ENCODE measurements at regions not wholly inside any gene's neighbourhood (a gene's known extent, or its start where the extent isn't known, plus 50 kb on each side); places are given as distances from the start of the nearest gene placed in this dataset.

DNA sequence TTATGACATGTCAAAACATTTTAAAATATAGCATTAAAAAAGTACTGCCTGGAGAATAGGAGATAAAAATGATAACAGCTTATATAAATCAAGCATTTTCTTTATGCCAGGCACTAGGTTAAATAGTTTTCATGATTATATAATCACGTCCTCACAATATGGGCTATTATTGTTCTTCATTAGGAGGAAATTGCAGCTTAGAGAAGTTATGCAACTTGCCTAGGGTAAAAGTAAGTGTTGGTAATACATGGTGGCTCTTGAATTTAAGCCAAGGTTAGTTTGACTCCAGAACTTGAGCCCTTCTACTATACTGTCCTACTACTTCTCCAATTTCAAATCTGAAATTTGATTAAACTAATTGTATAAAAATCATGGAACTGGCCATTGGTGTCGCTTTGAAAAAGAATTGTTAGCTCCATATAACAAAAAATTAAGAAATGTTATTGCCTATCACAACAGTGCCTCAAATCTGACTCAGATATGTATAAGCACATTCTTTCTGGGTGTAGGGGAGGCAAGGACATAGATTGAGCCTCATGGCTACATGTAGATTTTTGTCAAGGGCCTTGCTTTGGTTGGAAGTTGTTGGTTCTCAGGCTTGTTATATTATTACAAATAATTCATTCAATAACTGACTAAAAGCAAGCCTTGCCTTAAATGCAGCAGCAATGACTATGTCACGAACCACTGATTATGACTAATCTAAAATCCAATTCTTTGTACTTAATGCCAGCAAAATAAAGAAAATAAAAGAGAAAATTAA lies 223.5 kb upstream of the DAB2 start:
- intact Hi-C loops (cut with DNase I; ENCODE audit: low total_unique reads), result no loop called here
- WGBS, 2 donors, result 64 to 65% methylated on average over 3 of the region's 3 CpGs
- no peak overlapping the region for H3K4me3 ChIP-seq (ENCODE audit: low read depth, poor library complexity, severe bottlenecking)
- no peak for DNase-seq (ENCODE audit: low spot score in 2 of 2)
- TF ChIP-seq, protein P1, sequence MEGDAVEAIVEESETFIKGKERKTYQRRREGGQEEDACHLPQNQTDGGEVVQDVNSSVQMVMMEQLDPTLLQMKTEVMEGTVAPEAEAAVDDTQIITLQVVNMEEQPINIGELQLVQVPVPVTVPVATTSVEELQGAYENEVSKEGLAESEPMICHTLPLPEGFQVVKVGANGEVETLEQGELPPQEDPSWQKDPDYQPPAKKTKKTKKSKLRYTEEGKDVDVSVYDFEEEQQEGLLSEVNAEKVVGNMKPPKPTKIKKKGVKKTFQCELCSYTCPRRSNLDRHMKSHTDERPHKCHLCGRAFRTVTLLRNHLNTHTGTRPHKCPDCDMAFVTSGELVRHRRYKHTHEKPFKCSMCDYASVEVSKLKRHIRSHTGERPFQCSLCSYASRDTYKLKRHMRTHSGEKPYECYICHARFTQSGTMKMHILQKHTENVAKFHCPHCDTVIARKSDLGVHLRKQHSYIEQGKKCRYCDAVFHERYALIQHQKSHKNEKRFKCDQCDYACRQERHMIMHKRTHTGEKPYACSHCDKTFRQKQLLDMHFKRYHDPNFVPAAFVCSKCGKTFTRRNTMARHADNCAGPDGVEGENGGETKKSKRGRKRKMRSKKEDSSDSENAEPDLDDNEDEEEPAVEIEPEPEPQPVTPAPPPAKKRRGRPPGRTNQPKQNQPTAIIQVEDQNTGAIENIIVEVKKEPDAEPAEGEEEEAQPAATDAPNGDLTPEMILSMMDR (IDR thresholded peaks at IDR 0.05), result no peak
- no peak for TF ChIP-seq POLR2A (IDR thresholded peaks at IDR 0.05)

- 48 to 90% methylated on average over 1 of the region's 1 CpG for WGBS, 2 donors
- intact Hi-C loops (cut with DNase I; ENCODE audit: low total_unique reads), result no loop called here
These were observed 215.8 kb upstream of the DAB2 start for GRCh38 chr5:39640552-39640951.

GRCh38 chr5:39639618-39640089 lies 214.9 kb upstream of the DAB2 start:
- DNase-seq (ENCODE audit: low spot score in 2 of 2), result no peak
- WGBS, 2 donors, result 86 to 87% methylated on average over 3 of the region's 3 CpGs
- no peak for TF ChIP-seq POLR2A (IDR thresholded peaks at IDR 0.05)
- TF ChIP-seq, protein P1 (IDR thresholded peaks at IDR 0.05), result no peak
- intact Hi-C loops (cut with DNase I; ENCODE audit: low total_unique reads), result no loop called here
- no peak overlapping the region for H3K4me3 ChIP-seq (ENCODE audit: low read depth, poor library complexity, severe bottlenecking)

More at GRCh38 chr5:39640552-39640951, 215.8 kb upstream of the DAB2 start:
- no peak overlapping the region for H3K4me3 ChIP-seq (ENCODE audit: low read depth, poor library complexity, severe bottlenecking)
- TF ChIP-seq, protein P1 (IDR thresholded peaks at IDR 0.05), result no peak
- no peak for TF ChIP-seq POLR2A (IDR thresholded peaks at IDR 0.05)
- DNase-seq (ENCODE audit: low spot score in 2 of 2), result no peak

DNA sequence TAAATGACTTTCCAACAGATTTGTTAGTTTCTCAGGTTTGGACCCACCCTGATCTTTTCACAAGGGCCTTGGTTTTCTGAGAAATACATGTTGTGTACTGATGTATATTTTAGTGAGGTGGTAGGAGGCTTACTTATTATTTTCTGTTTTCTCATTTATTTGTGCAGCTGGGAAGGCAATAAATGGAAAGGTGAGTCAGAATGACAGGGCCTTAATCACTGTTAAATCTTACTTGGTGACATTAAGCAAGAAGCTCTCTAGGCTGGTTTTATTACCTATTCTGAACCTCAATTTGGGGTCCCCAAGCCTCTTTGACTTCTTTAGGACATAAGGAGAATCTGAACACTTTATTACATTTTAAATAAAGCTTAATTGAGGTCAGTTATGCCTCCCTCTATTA lies 214.0 kb upstream of the DAB2 start:
- DNase-seq (ENCODE audit: low spot score in 2 of 2), result no peak
- no peak for TF ChIP-seq POLR2A (IDR thresholded peaks at IDR 0.05)
- TF ChIP-seq, protein P1 (IDR thresholded peaks at IDR 0.05), result no peak
- H3K4me3 ChIP-seq (ENCODE audit: low read depth, poor library complexity, severe bottlenecking), result no peak overlapping the region
- intact Hi-C loops (cut with DNase I; ENCODE audit: low total_unique reads), result no loop called here

DNA sequence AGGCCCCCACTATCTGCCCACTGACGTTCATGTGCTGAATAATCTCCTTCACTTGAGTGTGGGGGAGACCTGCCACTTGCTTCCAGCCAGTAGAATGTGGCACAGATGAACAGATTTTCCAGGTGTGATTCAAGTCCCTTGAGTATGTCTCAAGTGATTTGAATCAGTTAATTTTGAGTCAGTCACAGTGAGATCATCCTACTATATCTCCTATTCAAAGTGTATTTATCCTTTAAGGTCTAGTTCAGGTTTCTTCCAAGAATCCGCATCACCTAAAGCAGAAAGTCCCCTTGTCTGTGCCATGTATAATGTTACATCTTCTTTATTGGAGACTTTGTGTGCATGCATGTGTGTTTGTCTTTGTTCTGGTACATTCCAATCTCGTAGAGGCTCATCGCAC lies 208.3 kb upstream of the DAB2 start:
- no peak for DNase-seq (ENCODE audit: low spot score in 2 of 2)
- 93% methylated on average over 4 of the region's 4 CpGs for WGBS, 2 donors
- no peak for TF ChIP-seq POLR2A (IDR thresholded peaks at IDR 0.05)
- TF ChIP-seq, protein P1 (IDR thresholded peaks at IDR 0.05), result no peak
- intact Hi-C loops (cut with DNase I; ENCODE audit: low total_unique reads), result no loop called here
- no peak overlapping the region for H3K4me3 ChIP-seq (ENCODE audit: low read depth, poor library complexity, severe bottlenecking)

DNA sequence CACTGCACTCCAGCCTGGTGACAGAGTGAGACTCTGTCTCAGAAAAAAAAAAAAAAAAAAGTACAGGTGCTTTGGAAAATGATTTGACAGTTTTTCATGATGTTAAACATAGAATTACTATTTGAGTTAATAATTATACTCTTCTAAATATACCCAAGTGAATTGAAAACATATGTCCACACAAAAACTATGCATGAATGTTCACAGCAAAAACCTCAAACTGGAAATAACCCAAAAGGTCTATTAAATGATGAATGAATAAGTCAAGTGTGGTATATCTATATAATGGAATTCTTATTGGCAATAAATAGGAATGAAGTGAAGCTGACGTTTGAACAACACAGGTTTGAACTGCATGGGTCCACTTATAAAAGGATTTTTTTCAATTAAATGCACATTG lies 207.2 kb upstream of the DAB2 start:
- 74 to 83% methylated on average over 1 of the region's 1 CpG for WGBS, 2 donors
- intact Hi-C loops (cut with DNase I; ENCODE audit: low total_unique reads), result no loop called here
- H3K4me3 ChIP-seq (ENCODE audit: low read depth, poor library complexity, severe bottlenecking), result no peak overlapping the region
- no peak for DNase-seq (ENCODE audit: low spot score in 2 of 2)
- TF ChIP-seq, protein P1 (IDR thresholded peaks at IDR 0.05), result no peak
- TF ChIP-seq POLR2A (IDR thresholded peaks at IDR 0.05), result no peak
